Ishikawa (cell line): ENCODE measurements at regions not wholly inside any gene's neighbourhood (a gene's known extent, or its start where the extent isn't known, plus 50 kb on each side); places are given as distances from the start of the nearest gene placed in this dataset.

Experiments used
- CEBPB ChIP-seq: IDR thresholded peaks from 2 replicates; pipeline ENCODE4 v1.6.1; 2012
- CREB1 ChIP-seq: IDR thresholded peaks from 2 replicates; pipeline ENCODE4 v1.6.1; 2012; ENCODE audit warnings: low read depth
- EGR1 ChIP-seq: IDR thresholded peaks from 2 replicates; pipeline ENCODE4 v1.6.1; 2012
- EP300 ChIP-seq: IDR thresholded peaks from 2 replicates; pipeline ENCODE4 v1.6.1; 2012; ENCODE audit warnings: borderline replicate concordance
- FOXM1 ChIP-seq: IDR thresholded peaks from 2 replicates; pipeline ENCODE4 v1.6.1; 2012; ENCODE audit warnings: low read depth, borderline replicate concordance
- NFIC ChIP-seq: IDR thresholded peaks from 2 replicates; pipeline ENCODE4 v1.6.1; 2012
- RAD21 ChIP-seq: IDR thresholded peaks from 2 replicates; pipeline ENCODE4 v1.6.1; 2012; ENCODE audit warnings: low read depth
- TAF1 ChIP-seq: IDR thresholded peaks from 2 replicates; pipeline ENCODE4 v1.6.1; 2012; ENCODE audit warnings: low read depth, mild to moderate bottlenecking
- TCF12 ChIP-seq: IDR thresholded peaks from 2 replicates; pipeline ENCODE4 v1.6.1; 2012; ENCODE audit warnings: low read depth
- TEAD4 ChIP-seq: IDR thresholded peaks from 2 replicates; pipeline ENCODE4 v1.6.1; 2012
- YY1 ChIP-seq: IDR thresholded peaks from 2 replicates; pipeline ENCODE4 v1.6.1; 2012; ENCODE audit warnings: low read depth
- ZBTB7A ChIP-seq: IDR thresholded peaks from 2 replicates; pipeline ENCODE4 v1.6.1; 2012; ENCODE audit warnings: low read depth
- TF ChIP-seq, protein P1 (sequence below): IDR thresholded peaks from 2 replicates; pipeline ENCODE4 v1.6.1; 2012; ENCODE audit warnings: low read depth, mild to moderate bottlenecking
- TF ChIP-seq, protein P2 (sequence below): IDR thresholded peaks from 2 replicates; pipeline ENCODE4 v1.6.1; 2012
- TF ChIP-seq, protein P3 (sequence below): IDR thresholded peaks from 2 replicates; pipeline ENCODE4 v1.6.1; 2012

DNA sequence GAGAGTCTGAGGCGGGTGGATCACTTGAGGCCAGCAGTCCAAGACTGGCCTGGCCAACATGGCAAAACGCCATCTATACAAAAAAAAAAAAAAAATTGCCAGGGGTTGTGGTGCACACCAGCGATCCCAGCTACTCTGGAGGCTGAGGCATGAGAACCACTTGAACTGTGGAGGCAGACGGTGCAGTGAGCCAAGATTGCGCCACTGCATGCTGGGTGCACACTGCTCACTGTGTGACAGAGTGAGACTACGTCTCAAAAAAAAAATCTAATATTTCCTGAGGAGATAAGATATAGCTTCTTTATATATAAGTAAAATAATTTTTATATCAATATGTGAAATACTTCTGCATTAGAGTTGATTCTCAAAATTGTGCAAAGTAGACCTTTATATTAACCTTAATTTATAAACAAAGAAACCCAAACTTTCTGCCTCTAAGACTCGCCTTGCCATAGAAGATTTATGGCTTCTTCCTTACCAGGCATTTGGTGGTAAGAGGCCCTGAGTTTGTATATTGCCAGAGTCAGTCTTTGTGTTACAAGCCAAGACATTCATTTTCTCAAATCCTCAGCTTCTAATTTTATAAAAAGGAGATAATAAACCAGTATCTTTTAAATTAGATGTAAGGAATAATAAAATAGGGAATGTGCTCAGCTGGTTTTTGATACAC is 1226.7 kb downstream of the FLRT2 start:
- TF ChIP-seq, protein P1, sequence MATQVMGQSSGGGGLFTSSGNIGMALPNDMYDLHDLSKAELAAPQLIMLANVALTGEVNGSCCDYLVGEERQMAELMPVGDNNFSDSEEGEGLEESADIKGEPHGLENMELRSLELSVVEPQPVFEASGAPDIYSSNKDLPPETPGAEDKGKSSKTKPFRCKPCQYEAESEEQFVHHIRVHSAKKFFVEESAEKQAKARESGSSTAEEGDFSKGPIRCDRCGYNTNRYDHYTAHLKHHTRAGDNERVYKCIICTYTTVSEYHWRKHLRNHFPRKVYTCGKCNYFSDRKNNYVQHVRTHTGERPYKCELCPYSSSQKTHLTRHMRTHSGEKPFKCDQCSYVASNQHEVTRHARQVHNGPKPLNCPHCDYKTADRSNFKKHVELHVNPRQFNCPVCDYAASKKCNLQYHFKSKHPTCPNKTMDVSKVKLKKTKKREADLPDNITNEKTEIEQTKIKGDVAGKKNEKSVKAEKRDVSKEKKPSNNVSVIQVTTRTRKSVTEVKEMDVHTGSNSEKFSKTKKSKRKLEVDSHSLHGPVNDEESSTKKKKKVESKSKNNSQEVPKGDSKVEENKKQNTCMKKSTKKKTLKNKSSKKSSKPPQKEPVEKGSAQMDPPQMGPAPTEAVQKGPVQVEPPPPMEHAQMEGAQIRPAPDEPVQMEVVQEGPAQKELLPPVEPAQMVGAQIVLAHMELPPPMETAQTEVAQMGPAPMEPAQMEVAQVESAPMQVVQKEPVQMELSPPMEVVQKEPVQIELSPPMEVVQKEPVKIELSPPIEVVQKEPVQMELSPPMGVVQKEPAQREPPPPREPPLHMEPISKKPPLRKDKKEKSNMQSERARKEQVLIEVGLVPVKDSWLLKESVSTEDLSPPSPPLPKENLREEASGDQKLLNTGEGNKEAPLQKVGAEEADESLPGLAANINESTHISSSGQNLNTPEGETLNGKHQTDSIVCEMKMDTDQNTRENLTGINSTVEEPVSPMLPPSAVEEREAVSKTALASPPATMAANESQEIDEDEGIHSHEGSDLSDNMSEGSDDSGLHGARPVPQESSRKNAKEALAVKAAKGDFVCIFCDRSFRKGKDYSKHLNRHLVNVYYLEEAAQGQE: no peak
- TF ChIP-seq TAF1: no peak
- TF ChIP-seq, protein P2, sequence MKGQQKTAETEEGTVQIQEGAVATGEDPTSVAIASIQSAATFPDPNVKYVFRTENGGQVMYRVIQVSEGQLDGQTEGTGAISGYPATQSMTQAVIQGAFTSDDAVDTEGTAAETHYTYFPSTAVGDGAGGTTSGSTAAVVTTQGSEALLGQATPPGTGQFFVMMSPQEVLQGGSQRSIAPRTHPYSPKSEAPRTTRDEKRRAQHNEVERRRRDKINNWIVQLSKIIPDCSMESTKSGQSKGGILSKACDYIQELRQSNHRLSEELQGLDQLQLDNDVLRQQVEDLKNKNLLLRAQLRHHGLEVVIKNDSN: no peak
- no peak for TF ChIP-seq FOXM1
- no peak for TF ChIP-seq EP300
- no peak for TF ChIP-seq TCF12

DNA sequence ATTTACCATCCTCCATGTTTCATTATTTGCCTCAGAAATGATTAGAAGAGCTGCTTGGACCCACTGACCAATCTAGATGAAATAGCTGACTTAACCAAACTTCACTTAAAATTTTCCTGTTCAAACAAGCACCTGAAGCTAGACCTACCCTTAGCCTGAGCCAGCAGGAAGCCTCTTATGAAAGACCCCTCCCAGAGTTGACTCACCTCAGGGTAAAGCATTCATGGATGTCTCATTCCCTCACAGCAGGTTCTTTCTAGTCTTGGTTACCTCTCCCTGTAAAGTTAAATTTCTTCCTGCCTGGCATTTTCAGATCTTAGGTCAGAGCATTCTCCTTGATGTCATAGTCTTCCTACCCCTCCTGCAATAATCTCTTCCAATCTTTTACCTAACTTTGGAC is 1209.8 kb downstream of the FLRT2 start:
- TF ChIP-seq EGR1 (no peak), CEBPB (no peak), EP300 (no peak), RAD21 (no peak), TAF1 (no peak), ZBTB7A (no peak), TCF12 (no peak), FOXM1 (no peak), TEAD4 (no peak), YY1 (no peak), NFIC (no peak)
- TF ChIP-seq, protein P2: no peak
- TF ChIP-seq, protein P1: no peak
- TF ChIP-seq, protein P3, sequence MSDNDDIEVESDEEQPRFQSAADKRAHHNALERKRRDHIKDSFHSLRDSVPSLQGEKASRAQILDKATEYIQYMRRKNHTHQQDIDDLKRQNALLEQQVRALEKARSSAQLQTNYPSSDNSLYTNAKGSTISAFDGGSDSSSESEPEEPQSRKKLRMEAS: no peak

DNA sequence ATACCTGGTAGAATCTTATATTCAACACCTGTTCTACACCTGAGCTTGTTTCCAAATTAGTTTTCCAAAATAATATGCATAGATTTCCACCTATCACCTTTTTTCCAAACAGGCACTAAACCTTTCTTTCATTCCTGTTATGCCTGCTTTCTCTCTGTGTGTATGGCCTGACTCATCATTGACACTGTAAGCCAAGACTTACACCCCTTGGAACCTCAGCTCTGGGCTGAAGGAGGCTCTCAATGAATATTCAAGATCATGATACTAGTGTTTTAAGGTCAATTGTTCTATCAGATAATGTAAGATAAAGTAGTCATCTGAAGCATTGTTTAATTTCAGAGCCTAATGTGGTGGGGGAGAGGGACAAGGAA is 1193.3 kb downstream of the FLRT2 start:
- TF ChIP-seq CREB1 (no peak), YY1 (no peak), FOXM1 (no peak), RAD21 (no peak), TAF1 (no peak), EP300 (no peak), NFIC (no peak), TCF12 (no peak), ZBTB7A (no peak), EGR1 (no peak)
- TF ChIP-seq, protein P3: no peak

DNA sequence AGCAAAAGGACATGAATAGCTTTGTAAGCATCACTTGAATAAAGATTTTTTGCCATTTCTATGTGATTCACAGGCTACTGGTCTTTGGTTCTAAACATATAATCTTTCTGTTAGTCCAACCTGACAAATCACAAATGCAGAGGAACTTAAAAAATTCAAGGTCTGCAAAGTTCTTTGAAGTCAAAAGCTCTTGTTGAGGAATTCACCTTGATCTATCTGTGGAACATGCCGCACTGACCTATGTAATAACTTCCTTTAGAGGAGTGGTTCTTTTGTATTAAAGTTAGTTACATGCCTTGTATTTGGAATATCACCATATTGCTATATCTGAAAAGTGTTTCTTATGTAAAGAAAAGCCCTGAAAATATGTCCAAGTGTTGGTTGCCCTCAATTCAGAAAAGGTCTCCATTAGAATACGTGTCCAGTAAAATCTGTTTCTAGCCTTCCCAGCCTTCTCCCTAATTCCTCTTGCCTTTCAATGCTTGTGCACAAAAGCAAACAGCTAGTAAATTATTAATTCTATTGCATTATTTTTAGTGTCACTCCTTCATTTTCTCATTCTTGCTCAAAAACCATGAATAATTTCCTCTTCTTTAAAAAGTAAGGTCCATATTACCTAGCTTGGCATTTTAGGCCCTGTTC is 1192.8 kb downstream of the FLRT2 start:
- TF ChIP-seq RAD21 (no peak), TAF1 (no peak), FOXM1 (no peak), CEBPB (no peak), TEAD4 (no peak), CREB1 (no peak), EGR1 (no peak), TCF12 (no peak)
- TF ChIP-seq, protein P2: no peak
- TF ChIP-seq, protein P1: no peak
